MM.1S (cell line): ENCODE measurements at regions not wholly inside any gene's neighbourhood (a gene's known extent, or its start where the extent isn't known, plus 50 kb on each side); places are given as distances from the start of the nearest gene placed in this dataset.

Source experiments
- EZH2 ChIP-seq: fragments of 300-600 bp; sonication (generic); optimal IDR thresholded peaks from 2 replicates; pipeline ENCODE3; 2017; ENCODE audit warnings: low read depth, mild to moderate bottlenecking, antibody characterized with exemption, low read length, mixed read lengths
- TF ChIP-seq, protein P1 (sequence below): fragments of 300-600 bp; sonication (generic); IDR thresholded peaks from 2 replicates; pipeline ENCODE4 v1.5.1; 2016; ENCODE audit warnings: antibody characterized with exemption, low read length, mixed read lengths

DNA sequence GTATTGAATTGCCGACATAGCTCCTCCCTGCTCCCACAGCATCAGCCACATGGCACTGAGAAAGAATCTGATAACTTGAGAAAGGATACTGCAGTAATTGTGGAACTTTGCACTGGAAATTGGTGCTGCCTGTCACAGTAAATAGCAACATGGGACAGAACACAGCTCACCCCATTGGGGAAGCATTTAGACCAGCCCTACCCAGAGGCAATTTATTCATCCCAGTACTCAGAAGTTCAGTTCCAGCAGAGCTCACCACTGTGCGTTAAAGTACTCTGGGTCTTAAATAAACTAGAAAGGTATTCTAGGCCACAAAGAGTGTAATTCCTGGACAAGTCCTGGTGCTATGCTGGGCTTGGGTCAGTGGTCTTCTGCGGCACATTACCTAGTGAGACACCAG, 347.1 kb downstream of the PYDC2 start:
- TF ChIP-seq EZH2 = no peak
- TF ChIP-seq, protein P1, sequence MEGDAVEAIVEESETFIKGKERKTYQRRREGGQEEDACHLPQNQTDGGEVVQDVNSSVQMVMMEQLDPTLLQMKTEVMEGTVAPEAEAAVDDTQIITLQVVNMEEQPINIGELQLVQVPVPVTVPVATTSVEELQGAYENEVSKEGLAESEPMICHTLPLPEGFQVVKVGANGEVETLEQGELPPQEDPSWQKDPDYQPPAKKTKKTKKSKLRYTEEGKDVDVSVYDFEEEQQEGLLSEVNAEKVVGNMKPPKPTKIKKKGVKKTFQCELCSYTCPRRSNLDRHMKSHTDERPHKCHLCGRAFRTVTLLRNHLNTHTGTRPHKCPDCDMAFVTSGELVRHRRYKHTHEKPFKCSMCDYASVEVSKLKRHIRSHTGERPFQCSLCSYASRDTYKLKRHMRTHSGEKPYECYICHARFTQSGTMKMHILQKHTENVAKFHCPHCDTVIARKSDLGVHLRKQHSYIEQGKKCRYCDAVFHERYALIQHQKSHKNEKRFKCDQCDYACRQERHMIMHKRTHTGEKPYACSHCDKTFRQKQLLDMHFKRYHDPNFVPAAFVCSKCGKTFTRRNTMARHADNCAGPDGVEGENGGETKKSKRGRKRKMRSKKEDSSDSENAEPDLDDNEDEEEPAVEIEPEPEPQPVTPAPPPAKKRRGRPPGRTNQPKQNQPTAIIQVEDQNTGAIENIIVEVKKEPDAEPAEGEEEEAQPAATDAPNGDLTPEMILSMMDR = no peak
